SK-N-SH (cell line): ENCODE measurements at regions not wholly inside any gene's neighbourhood (a gene's known extent, or its start where the extent isn't known, plus 50 kb on each side); places are given as distances from the start of the nearest gene placed in this dataset.

Experiments used
- CTCF ChIA-PET: fragments of 300-600, 350-600 bp; formaldehyde crosslinking; extraction: SDS; loops from one replicate; lab custom pipeline; 2021; lab: Yijun Ruan, JAX
- POLR2A ChIA-PET: fragments of 350-600 bp; sonication (Branson Sonifier 250); formaldehyde crosslinking; extraction: SDS; loops from one replicate; lab custom pipeline; 2020; ENCODE audit warnings: antibody characterized with exemption, inconsistent platforms; lab: Yijun Ruan, JAX
- DNase-seq: peaks from one replicate; pipeline ENCODE4 v3.0.0; 2012
- H2AFZ ChIP-seq: fragments of 200-600 bp; sonication (generic); 2 replicates; pipeline ENCODE4 v1.8.1; 2016; ENCODE audit warnings: antibody characterized with exemption, mild to moderate bottlenecking, low read depth
- H3F3A ChIP-seq: fragments of 200-600 bp; sonication (generic); replicated peaks from 2 replicates; pipeline ENCODE3; 2016; ENCODE audit warnings: antibody characterized with exemption, mild to moderate bottlenecking; ENCODE audit not compliant: insufficient read depth
- H3K27ac ChIP-seq, 2 experiments: fragments of 200-500 bp in 1 of 2; fragments of 200-600 bp in 1 of 2; sonication (Bioruptor generic) in 1 of 2; sonication (generic), shearing (Covaris generic) in 1 of 2; 2 replicates each; pipeline versions ENCODE4 v1.5.1 to v1.6.1; 2014 to 2016; ENCODE audit warnings: low read depth in 2 of 2, inconsistent platforms in 1 of 2, low read length in 1 of 2, mild to moderate bottlenecking in 1 of 2, mixed read lengths in 1 of 2
- H3K27me3 ChIP-seq: fragments of 200-600 bp; sonication (generic), shearing (Covaris generic); 2 replicates; pipeline ENCODE4 v1.6.1; 2016; ENCODE audit warnings: mixed run types; ENCODE audit not compliant: insufficient read depth
- H3K36me3 ChIP-seq, 2 experiments: fragments of 200-500 bp in 1 of 2; fragments of 200-600 bp in 1 of 2; sonication (Bioruptor generic) in 1 of 2; sonication (generic) in 1 of 2; replicated peaks in 1 of 2; 2 replicates each; pipeline versions ENCODE3 to v1.5.1; 2014 to 2016; ENCODE audit warnings: low read length in 1 of 2, mild to moderate bottlenecking in 1 of 2; ENCODE audit not compliant: insufficient read depth in 2 of 2, control insufficient read depth in 1 of 2
- H3K4me1 ChIP-seq, 2 experiments: fragments of 200-500 bp in 1 of 2; fragments of 200-600 bp in 1 of 2; sonication (Bioruptor generic) in 1 of 2; sonication (generic), shearing (Covaris generic) in 1 of 2; 2 replicates each; pipeline versions ENCODE4 v1.5.1 to v1.6.1; 2014 to 2016; ENCODE audit warnings: low read depth in 1 of 2, low read length in 1 of 2, mixed run types in 1 of 2; ENCODE audit not compliant: insufficient read depth in 2 of 2, control insufficient read depth in 1 of 2
- H3K4me2 ChIP-seq: fragments of 200-600 bp; sonication (generic), shearing (Covaris generic); 2 replicates; pipeline ENCODE4 v1.6.1; 2017; ENCODE audit warnings: mixed run types
- H3K4me3 ChIP-seq, 2 experiments: fragments of 200-500 bp in 1 of 2; fragments of 200-600 bp in 1 of 2; sonication (Bioruptor generic) in 1 of 2; sonication (generic), shearing (Covaris generic) in 1 of 2; 2 replicates each; pipeline versions ENCODE4 v1.5.1 to v1.8.1; 2014 to 2016; ENCODE audit warnings: low read depth in 2 of 2, inconsistent platforms in 1 of 2, low read length in 1 of 2, mild to moderate bottlenecking in 1 of 2, mixed read lengths in 1 of 2, moderate library complexity in 1 of 2
- H3K79me2 ChIP-seq: fragments of 200-600 bp; sonication (generic); 2 replicates; pipeline ENCODE4 v1.8.1; 2017; ENCODE audit warnings: mild to moderate bottlenecking; ENCODE audit not compliant: insufficient read depth
- H3K9ac ChIP-seq: fragments of 200-600 bp; sonication (generic); 2 replicates; pipeline ENCODE4 v1.6.1; 2017; ENCODE audit warnings: mixed run types
- H3K9me2 ChIP-seq: fragments of 200-600 bp; sonication (generic); 2 replicates; pipeline ENCODE4 v1.6.1; 2017; ENCODE audit warnings: mixed run types
- H3K9me3 ChIP-seq: fragments of 200-600 bp; sonication (generic); 2 replicates; pipeline ENCODE4 v1.6.1; 2017; ENCODE audit warnings: mixed run types, mild to moderate bottlenecking, moderate library complexity
- H4K20me1 ChIP-seq: fragments of 200-600 bp; sonication (generic); 2 replicates; pipeline ENCODE4 v1.6.1; 2017; ENCODE audit warnings: mild to moderate bottlenecking, mixed run types; ENCODE audit not compliant: insufficient read depth
- CHD2 ChIP-seq: fragments of 150-350 bp; IDR thresholded peaks from 2 replicates; pipeline ENCODE4 v1.6.1; 2018; ENCODE audit warnings: low read length; ENCODE audit not compliant: partially characterized antibody
- CTCF ChIP-seq: fragments of 200-600 bp; sonication (generic); IDR thresholded peaks from 2 replicates; pipeline ENCODE4 v1.6.1; 2017; ENCODE audit warnings: antibody characterized with exemption, mild to moderate bottlenecking, moderate library complexity
- EZH2phosphoT487 ChIP-seq: fragments of 200-600 bp; sonication (generic); IDR thresholded peaks from 2 replicates; pipeline ENCODE4 v1.6.1; 2017; ENCODE audit warnings: low read depth, mixed run types, mild to moderate bottlenecking, antibody characterized with exemption, moderate library complexity, borderline replicate concordance
- FOXM1 ChIP-seq: IDR thresholded peaks from 2 replicates; pipeline ENCODE4 v1.4.0; 2012; ENCODE audit warnings: low read depth, mild to moderate bottlenecking
- GABPA ChIP-seq: IDR thresholded peaks from 2 replicates; pipeline ENCODE4 v1.4.0; 2012; ENCODE audit warnings: low read depth, mild to moderate bottlenecking
- GATA2 ChIP-seq: sonication (generic); formaldehyde crosslinking; IDR thresholded peaks from 2 replicates; pipeline ENCODE4 v1.5.0; 2020; ENCODE audit warnings: mild to moderate bottlenecking, missing genetic modification reagents
- IRF3 ChIP-seq: fragments of 150-350 bp; IDR thresholded peaks from 2 replicates; pipeline ENCODE4 v1.6.1; 2016; ENCODE audit warnings: mild to moderate bottlenecking, low read depth, low read length
- MAX ChIP-seq: IDR thresholded peaks from 2 replicates; pipeline ENCODE4 v1.4.0; 2012; ENCODE audit warnings: low read depth
- MEF2A ChIP-seq: IDR thresholded peaks from 2 replicates; pipeline ENCODE4 v1.4.0; 2012; ENCODE audit warnings: low read depth, borderline replicate concordance
- PBX3 ChIP-seq: IDR thresholded peaks from 2 replicates; pipeline ENCODE4; 2012
- POLR2AphosphoS5 ChIP-seq: IDR thresholded peaks from 2 replicates; pipeline ENCODE4 v1.6.1; 2012; ENCODE audit warnings: low read depth, low read length
- RCOR1 ChIP-seq: fragments of 150-350 bp; IDR thresholded peaks from 2 replicates; pipeline ENCODE4 v1.6.1; 2017; ENCODE audit warnings: antibody characterized with exemption, low read length
- REST ChIP-seq: IDR thresholded peaks from 2 replicates; pipeline ENCODE4 v1.6.1; 2012; ENCODE audit warnings: mild to moderate bottlenecking, low read depth, low read length, moderate library complexity
- TAF1 ChIP-seq: IDR thresholded peaks from 2 replicates; pipeline ENCODE4 v1.6.1; 2012; ENCODE audit warnings: low read depth, mild to moderate bottlenecking, low read length, moderate library complexity, borderline replicate concordance
- TCF12 ChIP-seq: IDR thresholded peaks from 2 replicates; pipeline ENCODE4 v1.4.0; 2012
- YY1 ChIP-seq: IDR thresholded peaks from 2 replicates; pipeline ENCODE4 v1.4.0; 2012; ENCODE audit warnings: low read depth, mild to moderate bottlenecking
- WGBS: methylation state at CpG from one replicate; pipeline ENCODE4 v1.1.6; 2017; ENCODE audit warnings: low lambda C conversion rate; 5-methylcytosine and 5-hydroxymethylcytosine counted together

GRCh38 chr6:163739966-163740365, 325.4 kb downstream of the QKI start:
- ChIA-PET POLR2A (no interaction called here), CTCF (no interaction called here)
- no peaks in the 10 kb centered on the region for H3K79me2 ChIP-seq
- H3K36me3 ChIP-seq = no peaks in the 10 kb centered on the region
- WGBS = 42% methylated on average over 2 of the region's 4 CpGs
- no peak overlapping the region for H3K4me2 ChIP-seq
- H3K9ac ChIP-seq = no peak overlapping the region
- H3K9me3 ChIP-seq = no peaks in the 10 kb centered on the region
- no peaks in the 10 kb centered on the region for H3K27me3 ChIP-seq
- no peak for TF ChIP-seq CHD2
- no peak for TF ChIP-seq MEF2A
- TF ChIP-seq IRF3 = no peak
- no peak for TF ChIP-seq PBX3
- no peak for TF ChIP-seq YY1
- no peak for TF ChIP-seq MAX
- TF ChIP-seq POLR2AphosphoS5 = no peak
- TF ChIP-seq REST = no peak
- TF ChIP-seq GATA2 (CRISPR knock-in tag) = no peak
- TF ChIP-seq FOXM1 = no peak
- no peak for TF ChIP-seq EZH2phosphoT487
- TF ChIP-seq RCOR1 = no peak
- TF ChIP-seq TCF12 = no peak
- no peak for TF ChIP-seq CTCF
- TF ChIP-seq TAF1 = no peak
- TF ChIP-seq GABPA = no peak
- H3K4me3 ChIP-seq = no peak overlapping the region
- DNase-seq = no peak
- H3K27ac ChIP-seq = no peak overlapping the region
- no peaks in the 10 kb centered on the region for H3K9me2 ChIP-seq
- H4K20me1 ChIP-seq = no peaks in the 10 kb centered on the region
- H3K4me1 ChIP-seq = peaks cover 0 to 13% of the 10 kb centered on the region in 2 experiments; a peak in 1 of 4 replicates
- no peak overlapping the region for H2AFZ ChIP-seq
- no peaks in the 10 kb centered on the region for H3F3A ChIP-seq
